Caco-2 (cell line): ENCODE measurements at regions not wholly inside any gene's neighbourhood (a gene's known extent, or its start where the extent isn't known, plus 50 kb on each side); places are given as distances from the start of the nearest gene placed in this dataset.

Source experiments
- BruUV-seq: library from RNA; stranded (reverse); fragments of 400-500 nt; replicated peaks from 2 replicates; lab custom pipeline; 2021; lab: Mats Ljungman, UMichigan
- CTCF ChIA-PET: fragments of 300-600 bp; sonication (Branson Sonifier 250); formaldehyde crosslinking; loops from one replicate; lab custom pipeline; 2022; ENCODE audit warnings: antibody characterized with exemption; lab: Charles Lee
- POLR2A ChIA-PET: fragments of 300-600 bp; sonication (Branson Sonifier 250); formaldehyde crosslinking; loops from one replicate; lab custom pipeline; 2022; ENCODE audit warnings: antibody characterized with exemption; lab: Charles Lee
- DNase-seq, 2 experiments: peaks; one replicate each; pipeline versions ENCODE4 v3.0.0 to v3.0.0-alpha.2; 2020 to 2022
- H3K27me3 ChIP-seq: replicated peaks from 2 replicates; pipeline ENCODE4 v1.6.0; 2011; ENCODE audit warnings: low read length; ENCODE audit not compliant: control insufficient read depth, insufficient read depth
- H3K36me3 ChIP-seq: 2 replicates; pipeline ENCODE4 v1.5.1; 2011; ENCODE audit warnings: low read length; ENCODE audit not compliant: control insufficient read depth, insufficient read depth
- H3K4me1 ChIP-seq: fragments of 250-450 bp; sonication (Bioruptor Pico); 2 replicates; pipeline ENCODE4 v1.5.1; 2020; ENCODE audit warnings: mild to moderate bottlenecking
- H3K4me3 ChIP-seq: 2 replicates; pipeline ENCODE4 v1.5.1; 2011; ENCODE audit warnings: low read depth, mild to moderate bottlenecking, control low read depth, low read length
- H3K9me3 ChIP-seq: fragments of 250-450 bp; sonication (Bioruptor Pico); 2 replicates; pipeline ENCODE4 v1.5.1; 2020; ENCODE audit warnings: mild to moderate bottlenecking, moderate library complexity
- H3K27ac Mint-ChIP-seq: one replicate; pipeline ENCODE4 v1.8.0; 2022; ENCODE audit warnings: mixed read lengths; ENCODE audit not compliant: unreplicated experiment
- H3K27me3 Mint-ChIP-seq: one replicate; pipeline ENCODE4 v1.8.0; 2022; ENCODE audit warnings: mixed read lengths; ENCODE audit not compliant: insufficient read depth, unreplicated experiment
- H3K36me3 Mint-ChIP-seq: one replicate; pipeline ENCODE4 v1.8.0; 2022; ENCODE audit warnings: mild to moderate bottlenecking, mixed read lengths; ENCODE audit not compliant: insufficient read depth, unreplicated experiment
- H3K4me1 Mint-ChIP-seq: one replicate; pipeline ENCODE4 v1.8.0; 2022; ENCODE audit warnings: low read depth, mixed read lengths; ENCODE audit not compliant: unreplicated experiment
- H3K4me3 Mint-ChIP-seq: one replicate; pipeline ENCODE4 v1.8.0; 2022; ENCODE audit warnings: mild to moderate bottlenecking, moderate library complexity, mixed read lengths; ENCODE audit not compliant: unreplicated experiment
- H3K9me3 Mint-ChIP-seq: one replicate; pipeline ENCODE4 v1.8.0; 2022; ENCODE audit warnings: mixed read lengths; ENCODE audit not compliant: unreplicated experiment
- CTCF ChIP-seq, 2 experiments: fragments of 200-600 bp in 1 of 2; IDR thresholded peaks; 1 replicate in 1 of 2; 2 replicates in 1 of 2; pipeline versions ENCODE4 v1.5.1 to v1.8.0; 2011 to 2022; ENCODE audit warnings: antibody characterized with exemption in 1 of 2, control low read depth in 1 of 2, inconsistent platforms in 1 of 2, low read depth in 1 of 2, low read length in 1 of 2, mild to moderate bottlenecking in 1 of 2, moderate library complexity in 1 of 2; ENCODE audit not compliant: insufficient read depth in 1 of 2, severe bottlenecking in 1 of 2, unreplicated experiment in 1 of 2
- intact Hi-C: fragments of 100-400 bp; cut with micrococcal nuclease; formaldehyde crosslinking; loops from one replicate; pipeline ENCODE4 v1.10.0; 2022; ENCODE audit not compliant: unreplicated experiment

GRCh38 chr10:78332657-78333056 is 299.0 kb downstream of the RPS24 start:
- CTCF ChIA-PET, result no interaction called here
- no peak overlapping the region for H3K4me3 ChIP-seq
- intact Hi-C loops, result no loop called here
- H3K36me3 ChIP-seq, result no peaks in the 10 kb centered on the region
- BruUV-seq, result no TSS peak
- H3K9me3 Mint-ChIP-seq, result no peaks in the 10 kb centered on the region
- H3K27ac Mint-ChIP-seq, result no peak overlapping the region
- H3K4me1 Mint-ChIP-seq, result no peaks in the 10 kb centered on the region
- POLR2A ChIA-PET, result no interaction called here
- no peak for DNase-seq
- no peaks in the 10 kb centered on the region for H3K27me3 Mint-ChIP-seq
- no peaks in the 10 kb centered on the region for H3K9me3 ChIP-seq
- no peak overlapping the region for H3K4me3 Mint-ChIP-seq
- no peaks in the 10 kb centered on the region for H3K27me3 ChIP-seq
- no peak for TF ChIP-seq CTCF (IDR thresholded peaks at IDR 0.05; ENCODE audit: insufficient read depth in 1 of 2, low read depth in 1 of 2, low read length in 1 of 2, severe bottlenecking in 1 of 2, unreplicated experiment in 1 of 2)
- no peaks in the 10 kb centered on the region; the same call in 1 of the 2 replicates for H3K4me1 ChIP-seq
- no peaks in the 10 kb centered on the region for H3K36me3 Mint-ChIP-seq

- H3K9me3 ChIP-seq, result no peaks in the 10 kb centered on the region
- no TSS peak for BruUV-seq
- no peaks in the 10 kb centered on the region for H3K36me3 ChIP-seq
- Mint-ChIP-seq H3K27me3 (peaks cover 3% of the 10 kb centered on the region), H3K4me3 (no peak overlapping the region), H3K9me3 (peaks cover 6% of the 10 kb centered on the region), H3K36me3 (no peaks in the 10 kb centered on the region), H3K4me1 (no peaks in the 10 kb centered on the region), H3K27ac (no peak overlapping the region)
- POLR2A ChIA-PET, result no interaction called here
- intact Hi-C loops, result no loop called here
- H3K4me3 ChIP-seq, result no peak overlapping the region
- no peaks in the 10 kb centered on the region for H3K27me3 ChIP-seq
- no peak for DNase-seq
- no peaks in the 10 kb centered on the region; the same call in 1 of the 2 replicates for H3K4me1 ChIP-seq
- TF ChIP-seq CTCF (IDR thresholded peaks at IDR 0.05; ENCODE audit: insufficient read depth in 1 of 2, low read depth in 1 of 2, low read length in 1 of 2, severe bottlenecking in 1 of 2, unreplicated experiment in 1 of 2), result no peak
- CTCF ChIA-PET, result no interaction called here
Measured at GRCh38 chr10:78333362-78334143, 299.9 kb downstream of the RPS24 start.

GRCh38 chr10:78335371-78335690 is 301.7 kb downstream of the RPS24 start:
- Histone ChIP-seq H3K4me1 (no peaks in the 10 kb centered on the region; the same call in 1 of the 2 replicates), H3K27me3 (no peaks in the 10 kb centered on the region; the same call in 1 of the 2 replicates), H3K9me3 (no peaks in the 10 kb centered on the region), H3K4me3 (no peak overlapping the region), H3K36me3 (no peaks in the 10 kb centered on the region)
- no peak for TF ChIP-seq CTCF (IDR thresholded peaks at IDR 0.05; ENCODE audit: insufficient read depth in 1 of 2, low read depth in 1 of 2, low read length in 1 of 2, severe bottlenecking in 1 of 2, unreplicated experiment in 1 of 2)
- CTCF ChIA-PET, result no interaction called here
- H3K9me3 Mint-ChIP-seq, result peaks cover 10% of the 10 kb centered on the region
- H3K36me3 Mint-ChIP-seq, result no peaks in the 10 kb centered on the region
- POLR2A ChIA-PET, result no interaction called here
- H3K4me1 Mint-ChIP-seq, result no peaks in the 10 kb centered on the region
- intact Hi-C loops, result no loop called here
- no peak for DNase-seq
- H3K4me3 Mint-ChIP-seq, result no peak overlapping the region
- no peak overlapping the region for H3K27ac Mint-ChIP-seq
- peaks cover 3% of the 10 kb centered on the region for H3K27me3 Mint-ChIP-seq
- no TSS peak for BruUV-seq
